Ramos (cell line): ENCODE measurements at regions not wholly inside any gene's neighbourhood (a gene's known extent, or its start where the extent isn't known, plus 50 kb on each side); places are given as distances from the start of the nearest gene placed in this dataset.
"Not testable (repeated sequence)": the region's sequence is repeated elsewhere in the genome, so short reads cannot be mapped to it uniquely, and the experiment has no call there.

Source experiments
- in situ Hi-C: fragments of 300-500 bp; cut with MboI; formaldehyde crosslinking; loops from one replicate; pipeline ENCODE4 v1.14.3; 2022; ENCODE audit warnings: low sequenced_read_pairs; ENCODE audit not compliant: unreplicated experiment

DNA sequence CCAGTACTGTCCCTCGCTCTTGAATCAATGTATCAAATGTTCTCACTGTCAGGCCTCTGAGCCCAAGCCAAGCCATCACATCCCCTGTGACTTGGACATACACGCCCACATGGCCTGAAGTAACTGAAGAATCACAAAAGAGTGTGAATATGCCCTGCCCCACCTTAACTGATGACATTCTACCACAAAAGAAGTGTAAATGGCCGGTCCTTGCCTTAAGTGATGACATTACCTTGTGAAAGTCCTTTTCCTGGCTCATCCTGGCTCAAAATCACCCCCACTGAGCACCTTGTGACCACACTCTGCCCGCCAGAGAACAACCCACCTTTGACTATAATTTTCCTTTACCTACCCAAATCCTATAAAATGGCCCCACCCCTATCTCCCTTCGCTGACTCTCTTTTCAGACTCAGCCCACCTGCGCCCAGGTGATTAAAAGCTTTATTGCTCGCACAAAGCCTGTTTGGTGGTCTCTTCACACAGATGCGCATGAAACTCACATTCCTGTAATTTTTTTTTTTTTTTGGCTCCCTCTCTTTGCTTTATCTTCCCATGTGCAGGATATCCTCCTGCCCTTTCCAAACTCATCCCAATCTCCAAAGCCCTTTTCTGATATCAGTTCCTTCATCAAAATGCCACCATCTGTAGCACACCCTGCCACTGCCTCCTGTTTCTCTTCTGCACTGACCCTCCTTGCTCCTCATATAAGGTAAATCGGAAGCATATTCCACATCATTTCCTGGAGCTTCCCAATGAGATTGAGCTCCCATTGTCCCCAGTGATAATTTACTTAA lies 255.7 kb upstream of the SPTLC3 start:
- in situ Hi-C loops: not testable (repeated sequence)

DNA sequence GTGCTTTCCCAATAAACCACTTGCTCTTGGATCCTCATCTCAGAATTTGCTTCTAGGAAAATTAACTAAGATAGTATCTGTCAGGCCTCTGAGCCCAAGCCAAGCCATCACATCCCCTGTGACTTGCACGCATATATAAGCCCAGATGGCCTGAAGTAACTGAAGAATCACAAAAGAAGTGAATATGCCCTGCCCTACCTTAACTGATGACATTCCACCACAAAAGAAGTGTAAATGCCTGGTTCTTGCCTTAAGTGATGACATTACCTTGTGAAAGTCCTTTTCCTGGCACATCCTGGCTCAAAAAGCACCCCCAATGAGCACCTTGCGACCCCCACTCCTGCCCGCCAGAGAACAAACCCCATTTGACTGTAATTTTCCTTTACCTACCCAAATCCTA lies 255.0 kb upstream of the SPTLC3 start:
- in situ Hi-C loops: not testable (repeated sequence)

- in situ Hi-C loops: not testable (repeated sequence)
Measured at GRCh38 chr20:12759493-12759892, 249.3 kb upstream of the SPTLC3 start.

- in situ Hi-C loops: no loop called here
Measured at GRCh38 chr20:12762725-12763124, 246.0 kb upstream of the SPTLC3 start.

- in situ Hi-C loops: no loop called here
Measured at GRCh38 chr20:12763406-12763805, 245.4 kb upstream of the SPTLC3 start.

GRCh38 chr20:12764053-12764452 lies 244.7 kb upstream of the SPTLC3 start:
- in situ Hi-C loops: no loop called here

DNA sequence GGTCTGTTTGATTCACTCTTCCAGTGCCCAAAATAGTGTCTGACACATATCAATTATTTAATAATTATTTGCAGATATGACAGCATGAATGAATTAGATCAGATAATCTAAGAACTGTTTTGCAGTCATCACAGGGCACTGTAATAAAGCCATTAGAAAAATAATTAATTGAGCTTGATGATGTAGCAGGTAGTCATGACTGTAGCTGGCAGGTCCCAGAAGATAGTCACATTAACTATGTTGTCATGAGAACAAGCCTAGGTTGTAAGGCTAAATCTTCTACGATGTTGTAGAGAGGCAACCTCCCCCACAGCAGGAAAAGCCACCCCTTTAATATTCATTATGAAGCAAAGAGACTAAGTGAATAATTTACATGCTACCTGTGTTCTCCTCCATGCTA lies 243.9 kb upstream of the SPTLC3 start:
- in situ Hi-C loops: no loop called here

DNA sequence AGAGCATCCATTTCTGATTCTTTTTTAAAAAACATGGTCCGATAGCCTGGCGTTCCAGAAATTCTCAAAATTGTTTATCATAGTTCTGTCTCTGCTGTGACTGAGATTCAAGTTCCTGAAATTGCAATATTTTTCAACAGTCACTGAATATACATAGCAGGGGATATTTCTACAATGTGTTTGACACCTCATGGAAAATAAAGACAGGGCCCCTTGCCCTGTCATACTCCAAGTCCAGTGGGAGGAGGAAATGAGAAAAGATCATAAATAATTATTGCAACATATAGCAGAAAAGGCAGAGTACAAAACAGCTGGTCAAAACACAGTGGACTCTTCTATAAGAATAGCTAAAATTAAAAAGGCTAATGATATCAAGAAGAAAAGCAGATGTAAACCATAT lies 234.8 kb upstream of the SPTLC3 start:
- in situ Hi-C loops: no loop called here

DNA sequence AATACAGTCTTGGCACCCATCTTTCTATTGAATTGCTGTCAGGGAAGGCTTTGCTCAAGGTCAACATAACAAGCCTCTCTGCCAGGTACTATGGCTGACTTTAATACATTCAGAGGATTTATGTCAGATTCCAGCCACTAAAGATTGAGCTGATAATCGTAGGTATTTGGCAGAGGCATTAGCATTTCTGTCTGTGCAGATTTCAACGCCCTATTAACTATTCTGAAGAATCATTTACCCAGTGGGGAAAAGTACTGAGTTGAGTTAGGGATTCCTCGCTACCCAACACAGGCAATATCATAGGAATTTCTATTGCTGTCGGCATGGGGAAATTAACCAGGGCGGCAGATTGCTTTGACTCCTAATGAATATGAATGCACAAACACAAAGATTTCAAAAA lies 233.7 kb upstream of the SPTLC3 start:
- in situ Hi-C loops: no loop called here

DNA sequence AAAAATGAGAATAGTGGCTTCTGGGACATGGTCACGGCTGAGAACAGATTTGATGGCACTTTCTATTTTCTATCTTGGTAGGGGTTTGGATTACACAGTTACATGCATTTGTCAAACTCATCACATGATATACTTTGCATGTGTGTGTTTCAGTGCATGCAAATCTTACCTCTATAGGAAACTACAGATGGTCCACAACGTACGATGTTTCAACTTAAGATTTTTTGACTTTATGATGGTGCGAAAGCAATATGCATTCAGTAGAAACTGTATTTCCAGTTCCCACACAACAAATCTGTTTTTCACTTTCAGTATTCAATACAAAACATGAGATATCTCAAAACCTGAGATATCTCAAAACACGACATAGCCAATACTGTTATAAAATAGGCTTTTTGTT lies 231.8 kb upstream of the SPTLC3 start:
- in situ Hi-C loops: no loop called here

- in situ Hi-C loops: no loop called here
Measured at GRCh38 chr20:12786276-12786675, 222.5 kb upstream of the SPTLC3 start.

- in situ Hi-C loops: no loop called here
Measured at GRCh38 chr20:12788632-12789299, 220.0 kb upstream of the SPTLC3 start.

DNA sequence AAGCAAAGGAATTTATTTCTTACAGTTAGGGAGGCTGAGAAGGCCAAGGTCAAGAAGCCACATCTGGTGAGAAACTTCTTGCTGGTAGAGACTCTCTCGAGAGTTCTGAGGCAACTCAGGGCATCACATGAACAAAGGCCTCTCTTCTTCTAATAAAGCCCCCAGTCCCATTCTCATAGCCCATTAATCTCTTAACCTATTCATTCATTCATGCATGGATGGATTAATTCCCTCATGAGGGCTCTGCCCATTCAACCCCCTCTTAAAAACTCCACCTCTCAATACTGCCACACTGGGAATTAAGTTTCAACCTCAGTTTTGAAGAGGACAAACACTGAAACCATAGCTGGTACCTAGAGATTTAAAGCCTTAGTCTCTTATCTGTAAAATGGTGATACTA lies 217.9 kb upstream of the SPTLC3 start:
- in situ Hi-C loops: no loop called here

- in situ Hi-C loops: no loop called here
Measured at GRCh38 chr20:12798286-12798685, 210.5 kb upstream of the SPTLC3 start.

- in situ Hi-C loops: no loop called here
Measured at GRCh38 chr20:12808006-12808567, 200.7 kb upstream of the SPTLC3 start.

DNA sequence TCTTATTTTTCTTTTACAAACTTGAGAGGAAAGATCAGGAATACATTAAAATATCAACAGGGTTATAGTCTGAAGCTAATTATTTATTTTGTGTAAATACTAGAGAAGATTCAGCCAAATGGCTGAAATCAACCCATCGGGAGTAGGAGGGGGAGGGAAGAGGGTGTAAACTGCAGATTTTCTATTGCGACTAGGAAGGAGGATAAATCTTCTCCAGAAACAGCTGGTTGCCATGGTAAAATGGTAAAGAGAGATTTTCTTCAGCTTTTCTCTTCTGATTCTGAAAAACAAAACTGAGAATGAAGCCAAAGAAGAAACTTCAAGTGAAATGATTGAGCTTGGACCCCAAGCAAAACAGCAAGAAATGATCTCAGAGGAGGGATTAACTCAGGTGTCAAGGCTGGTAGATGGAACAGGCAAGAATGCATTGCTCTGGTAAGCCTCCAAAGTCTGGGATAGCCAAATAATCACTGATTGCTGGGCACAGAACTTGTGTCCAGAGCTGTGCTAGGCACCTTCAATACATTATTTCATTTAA lies 193.5 kb upstream of the SPTLC3 start:
- in situ Hi-C loops: no loop called here

- in situ Hi-C loops: no loop called here
Measured at GRCh38 chr20:12815778-12816408, 192.9 kb upstream of the SPTLC3 start.

GRCh38 chr20:12821249-12821648 lies 187.5 kb upstream of the SPTLC3 start:
- in situ Hi-C loops: no loop called here

DNA sequence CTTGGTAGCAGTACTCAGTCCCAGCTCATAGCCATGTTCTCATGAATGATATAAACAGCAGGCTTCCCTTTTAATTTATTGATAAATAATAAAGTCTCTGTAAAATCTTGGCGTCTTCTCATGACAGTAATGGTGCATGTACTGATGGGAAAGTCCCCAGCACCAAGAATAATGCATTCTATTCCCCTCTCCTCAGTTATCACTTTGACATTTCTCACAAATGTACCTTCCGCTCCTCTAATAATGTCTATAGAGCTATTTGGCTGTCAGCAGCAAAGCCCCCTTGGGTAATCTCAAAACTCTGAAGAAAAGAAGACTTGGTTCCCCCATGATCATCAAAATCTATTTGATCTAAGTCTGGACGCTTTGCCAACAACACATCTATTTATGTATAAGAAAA lies 185.0 kb upstream of the SPTLC3 start:
- in situ Hi-C loops: no loop called here

DNA sequence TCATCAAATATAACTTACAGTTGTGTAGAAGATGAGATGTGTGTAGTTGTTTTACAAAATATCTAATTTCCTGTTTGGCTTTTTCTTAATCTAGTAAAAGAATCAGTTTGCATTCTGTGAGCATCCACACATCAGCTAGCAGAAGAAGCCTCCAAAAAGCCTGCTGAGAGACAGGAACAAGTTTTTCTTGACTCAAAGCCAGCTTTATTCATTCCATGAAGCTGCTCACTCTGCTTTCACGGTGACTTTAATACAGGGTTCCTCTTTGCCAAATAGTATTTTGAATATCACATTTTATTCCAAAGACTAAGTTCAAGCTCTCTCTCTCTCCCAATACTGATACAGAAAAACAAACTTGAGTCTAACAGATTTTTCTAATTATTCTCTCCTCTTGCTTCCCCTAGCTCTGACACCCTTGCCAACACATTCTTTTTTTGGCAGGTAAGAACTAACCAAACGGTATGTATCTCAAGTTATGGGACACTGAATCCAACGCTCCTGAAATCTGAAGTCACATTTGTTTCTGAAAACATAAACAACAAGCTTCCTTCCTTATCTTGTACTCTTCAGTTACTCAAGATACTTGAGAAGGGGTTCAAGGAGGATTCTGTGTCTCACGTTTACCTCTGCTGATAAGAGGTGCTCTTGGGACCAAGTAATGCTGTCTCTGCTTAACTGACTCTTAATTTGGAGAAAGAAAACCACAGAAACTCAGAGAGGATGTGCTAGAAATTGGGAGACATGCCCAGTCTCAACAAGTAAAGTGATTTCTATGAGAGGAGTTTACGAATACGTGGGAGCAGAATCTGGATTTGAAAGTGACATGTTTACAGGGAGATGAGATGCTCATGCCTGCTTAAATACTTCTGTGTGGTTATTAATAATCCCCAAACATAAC lies 184.2 kb upstream of the SPTLC3 start:
- in situ Hi-C loops: no loop called here
